ENCODE measurements at regions not wholly inside any gene's neighbourhood (a gene's known extent, or its start where the extent isn't known, plus 50 kb on each side); places are given as distances from the start of the nearest gene placed in this dataset.
"Not testable (repeated sequence)": the region's sequence is repeated elsewhere in the genome, so short reads cannot be mapped to it uniquely, and the experiment has no call there.

DNA sequence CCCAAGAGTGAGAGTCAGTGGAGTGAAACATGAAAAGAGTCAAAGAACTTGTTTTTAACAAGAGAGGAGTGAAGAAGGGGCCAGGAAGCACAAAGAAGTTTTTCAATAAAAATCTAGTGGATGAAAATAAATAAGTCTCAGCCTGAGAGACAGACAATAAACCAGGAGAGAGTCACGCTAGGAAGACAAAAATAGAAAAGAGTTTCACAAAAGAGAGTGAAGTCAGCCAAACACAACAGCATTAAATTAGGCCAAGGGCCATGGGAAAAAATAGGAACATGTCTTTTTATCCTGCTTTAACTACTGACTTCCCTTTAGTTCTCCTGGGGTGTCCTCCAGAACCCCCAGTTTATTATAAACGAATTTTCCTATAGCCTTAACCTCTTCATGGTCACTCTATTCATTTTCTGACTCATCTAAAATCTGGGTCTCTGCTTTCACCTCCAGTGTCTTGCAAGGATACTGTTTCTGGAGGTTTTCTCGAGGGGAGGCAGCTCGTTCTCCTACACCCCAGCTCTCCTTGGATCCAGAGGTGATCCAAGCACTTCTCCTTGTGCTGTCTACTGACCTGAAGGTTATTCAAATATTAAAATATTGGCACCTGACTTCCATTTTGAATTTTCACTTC, 571.5 kb upstream of the PPP2R3A start:
- DNase-seq (ENCODE audit: low spot score) = no peak

GRCh38 chr3:135412475-135412874, 553.1 kb upstream of the PPP2R3A start:
- DNase-seq (ENCODE audit: low spot score) = no peak

- DNase-seq (ENCODE audit: low spot score) = no peak
Measured at GRCh38 chr3:135416182-135416581, 549.3 kb upstream of the PPP2R3A start.

DNA sequence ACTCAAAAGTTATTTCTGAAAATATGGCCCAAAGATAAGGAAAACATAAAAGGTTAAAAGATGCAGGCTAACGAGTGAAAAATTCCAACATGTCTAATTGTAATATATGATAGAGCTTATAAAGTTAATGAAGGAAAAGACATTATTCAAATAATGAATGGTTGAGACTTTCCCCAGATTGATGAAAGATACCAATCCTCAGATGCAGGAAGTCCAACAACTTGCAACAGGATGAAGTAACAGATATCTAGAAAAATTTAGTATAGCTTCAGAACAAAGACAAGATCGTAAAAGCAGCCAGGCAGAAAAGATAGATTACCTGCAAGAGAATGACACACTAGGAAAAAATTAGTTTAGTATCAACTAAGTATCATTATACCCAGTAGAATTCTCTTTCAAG, 546.4 kb upstream of the PPP2R3A start:
- DNase-seq (ENCODE audit: low spot score) = no peak

DNA sequence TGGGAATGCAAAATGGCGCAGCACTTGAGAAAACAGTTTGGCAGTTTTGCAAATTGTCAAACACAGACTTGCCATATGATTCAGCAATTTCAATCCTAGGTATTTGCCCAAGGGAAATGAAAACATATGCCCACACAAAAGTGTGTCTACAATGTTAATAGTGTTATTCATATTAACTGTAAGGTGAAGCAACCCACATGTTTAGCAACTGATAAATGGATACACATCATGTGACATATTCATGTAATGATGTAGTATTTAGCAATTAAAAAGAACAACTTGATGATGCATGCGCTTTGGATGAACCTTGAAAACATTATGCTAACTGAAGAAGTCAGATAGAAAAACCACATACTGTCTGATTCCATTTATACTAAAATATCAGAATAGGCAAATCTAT, 539.0 kb upstream of the PPP2R3A start:
- DNase-seq (ENCODE audit: low spot score) = no peak

GRCh38 chr3:135432402-135432801, 533.1 kb upstream of the PPP2R3A start:
- no peak for DNase-seq (ENCODE audit: low spot score)

DNA sequence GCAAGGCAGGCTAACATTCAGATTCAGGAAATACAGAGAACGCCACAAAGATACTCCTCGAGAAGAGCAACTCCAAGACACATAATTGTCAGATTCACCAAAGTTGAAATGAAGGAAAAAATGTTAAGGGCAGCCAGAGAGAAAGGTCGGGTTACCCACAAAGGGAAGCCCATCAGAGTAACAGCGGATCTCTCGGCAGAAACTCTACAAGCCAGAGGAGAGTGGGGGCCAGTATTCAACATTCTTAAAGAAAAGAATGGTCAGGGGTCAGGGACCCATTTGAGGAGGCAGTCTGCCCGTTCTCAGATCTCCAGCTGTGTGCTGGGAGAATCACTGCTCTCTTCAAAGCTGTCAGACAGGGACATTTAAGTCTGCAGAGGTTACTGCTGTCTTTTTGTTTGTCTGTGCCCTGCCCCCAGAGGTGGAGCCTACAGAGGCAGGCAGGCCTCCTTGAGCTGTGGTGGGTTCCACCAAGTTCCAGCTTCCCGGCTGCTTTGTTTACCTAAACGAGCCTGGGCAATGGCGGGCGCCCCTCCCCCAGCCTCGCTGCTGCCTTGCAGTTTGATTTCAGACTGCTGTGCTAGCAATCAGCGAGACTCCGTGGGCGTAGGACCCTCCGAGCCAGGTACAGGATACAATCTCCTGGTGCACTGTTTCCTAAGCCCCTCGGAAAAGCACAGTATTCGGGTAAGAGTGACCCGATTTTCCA, 526.5 kb upstream of the PPP2R3A start:
- DNase-seq (ENCODE audit: low spot score) = not testable (repeated sequence)

DNA sequence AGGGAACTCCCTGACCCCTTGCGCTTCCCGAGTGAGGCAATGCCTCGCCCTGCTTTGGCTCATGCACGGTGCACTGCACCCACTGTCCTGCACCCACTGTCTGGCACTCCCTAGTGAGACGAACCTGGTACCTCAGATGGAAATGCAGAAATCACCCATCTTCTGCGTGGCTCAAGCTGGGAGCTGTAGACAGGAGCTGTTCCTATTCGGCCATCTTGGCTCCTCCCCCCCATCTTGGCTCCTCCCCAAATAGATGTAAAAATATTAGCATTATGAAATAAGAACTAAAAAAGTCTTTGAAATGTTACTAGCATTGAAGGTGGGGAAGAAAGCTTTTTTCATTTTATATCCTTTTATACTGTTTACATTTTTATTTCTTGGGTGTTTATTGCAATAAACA, 525.9 kb upstream of the PPP2R3A start:
- not testable (repeated sequence) for DNase-seq (ENCODE audit: low spot score)

DNA sequence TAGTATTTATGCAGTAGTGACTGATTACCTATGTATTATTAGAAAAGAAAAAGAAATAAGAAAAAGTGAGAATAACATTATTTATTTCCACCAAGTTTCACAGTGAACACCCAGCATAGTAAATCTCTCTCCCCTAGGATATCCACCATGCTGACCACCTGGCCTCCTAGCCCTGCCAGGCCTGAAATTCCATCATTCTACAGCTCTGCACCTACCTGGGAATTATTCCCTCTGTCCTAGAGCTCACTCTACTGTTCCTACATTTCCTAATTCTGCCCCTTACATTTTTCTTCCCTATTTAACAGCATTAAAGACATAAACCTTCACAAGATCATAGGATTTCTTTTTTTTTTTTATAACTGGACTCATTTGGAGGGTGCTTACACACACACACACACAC, 525.3 kb upstream of the PPP2R3A start:
- no peak for DNase-seq (ENCODE audit: low spot score)

DNA sequence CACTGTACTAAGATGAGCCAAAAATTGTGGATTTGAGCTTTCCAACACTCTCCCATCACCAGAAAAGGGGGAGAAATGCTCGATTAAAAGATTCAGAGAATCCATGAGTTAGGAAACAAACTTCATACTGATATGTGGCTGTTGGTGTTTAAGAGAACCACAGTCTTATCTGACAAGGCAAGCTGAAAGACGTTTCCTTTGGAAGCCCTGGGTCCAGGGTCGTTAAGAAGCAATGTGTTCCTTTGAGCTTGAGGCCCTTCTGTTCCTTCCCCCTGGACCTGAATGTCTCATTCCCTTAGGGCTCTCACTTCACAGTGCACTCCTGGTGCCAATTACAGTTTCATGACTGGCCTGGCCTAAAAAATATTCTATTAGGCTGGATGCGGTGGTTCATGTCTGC, 524.8 kb upstream of the PPP2R3A start:
- DNase-seq (ENCODE audit: low spot score) = no peak

DNA sequence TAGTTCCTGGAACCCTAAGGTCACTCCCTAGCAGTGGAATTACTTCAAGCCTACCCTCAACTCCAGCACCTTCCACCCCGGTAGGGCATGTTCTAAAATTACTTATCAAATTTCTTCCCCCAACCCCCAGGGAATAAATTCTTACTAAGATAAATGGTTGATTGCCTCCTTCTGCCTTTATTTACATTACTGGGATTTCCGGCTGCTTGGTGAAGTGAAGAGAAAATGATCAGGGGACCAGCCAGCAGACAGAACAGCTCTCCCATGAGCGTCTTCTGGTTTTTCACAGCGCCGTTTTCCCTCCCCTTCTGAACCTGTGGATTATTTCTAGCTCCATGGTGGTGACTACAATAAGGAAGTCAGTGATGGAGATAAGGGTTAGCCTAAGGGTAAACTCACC, 521.5 kb upstream of the PPP2R3A start:
- DNase-seq (ENCODE audit: low spot score) = no peak

DNA sequence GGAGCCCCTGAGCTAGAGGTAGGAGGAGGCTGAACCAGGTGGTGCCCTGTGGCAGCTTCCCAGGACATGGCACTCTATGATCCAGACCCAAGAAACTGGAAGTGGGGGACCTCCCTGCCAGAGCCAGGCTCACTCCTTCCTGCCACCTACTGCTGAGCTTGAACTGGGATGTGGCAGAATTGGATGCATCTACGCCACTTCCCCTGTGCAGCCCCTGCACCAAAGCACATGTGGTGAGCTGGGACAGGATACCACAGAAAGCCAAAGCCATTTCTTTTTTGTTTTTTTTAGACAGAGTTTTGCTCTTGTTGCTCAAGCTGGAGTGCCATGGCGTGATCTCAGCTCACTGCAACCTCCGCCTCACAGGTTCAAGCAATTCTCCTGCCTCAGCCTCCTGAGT, 518.0 kb upstream of the PPP2R3A start:
- DNase-seq (ENCODE audit: low spot score) = no peak

DNA sequence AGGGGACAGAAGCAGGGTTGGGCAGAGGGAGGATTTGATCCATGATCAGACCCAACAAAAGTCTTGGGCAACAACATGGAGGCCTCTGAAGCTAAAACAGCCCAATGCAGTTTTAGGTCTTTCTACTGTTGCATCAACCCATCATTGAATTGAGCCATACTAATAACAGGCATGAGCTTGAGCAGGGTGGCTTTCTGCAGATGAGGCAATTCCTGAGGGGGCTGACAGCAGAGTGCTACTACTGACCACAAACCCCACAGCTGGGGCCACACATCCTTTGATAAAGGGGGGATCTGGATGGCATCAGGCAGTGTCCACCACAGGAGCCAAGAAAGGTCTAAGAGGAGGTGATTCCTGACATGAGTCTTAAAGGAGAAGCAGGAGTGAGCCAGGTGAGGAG, 517.0 kb upstream of the PPP2R3A start:
- no peak for DNase-seq (ENCODE audit: low spot score)

DNA sequence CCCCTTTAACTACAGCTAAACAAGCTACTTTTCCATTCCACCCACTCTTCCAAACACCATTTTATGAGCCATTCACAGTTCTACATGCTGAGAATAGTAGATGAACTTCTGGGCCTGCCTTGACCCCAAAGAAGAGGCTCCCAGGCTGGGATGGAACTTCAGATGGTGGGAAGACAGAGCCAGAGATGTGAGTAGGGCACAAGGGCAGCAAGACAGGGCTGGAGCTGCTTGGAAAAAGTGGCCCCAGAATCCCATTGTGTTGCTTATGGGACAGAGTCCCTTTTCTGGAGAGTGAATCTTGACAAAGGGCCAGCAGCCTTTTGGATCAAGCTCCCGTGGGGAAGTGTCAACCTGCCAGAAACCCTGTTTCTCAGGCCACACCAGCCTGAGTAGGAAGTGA, 516.5 kb upstream of the PPP2R3A start:
- no peak for DNase-seq (ENCODE audit: low spot score)

DNA sequence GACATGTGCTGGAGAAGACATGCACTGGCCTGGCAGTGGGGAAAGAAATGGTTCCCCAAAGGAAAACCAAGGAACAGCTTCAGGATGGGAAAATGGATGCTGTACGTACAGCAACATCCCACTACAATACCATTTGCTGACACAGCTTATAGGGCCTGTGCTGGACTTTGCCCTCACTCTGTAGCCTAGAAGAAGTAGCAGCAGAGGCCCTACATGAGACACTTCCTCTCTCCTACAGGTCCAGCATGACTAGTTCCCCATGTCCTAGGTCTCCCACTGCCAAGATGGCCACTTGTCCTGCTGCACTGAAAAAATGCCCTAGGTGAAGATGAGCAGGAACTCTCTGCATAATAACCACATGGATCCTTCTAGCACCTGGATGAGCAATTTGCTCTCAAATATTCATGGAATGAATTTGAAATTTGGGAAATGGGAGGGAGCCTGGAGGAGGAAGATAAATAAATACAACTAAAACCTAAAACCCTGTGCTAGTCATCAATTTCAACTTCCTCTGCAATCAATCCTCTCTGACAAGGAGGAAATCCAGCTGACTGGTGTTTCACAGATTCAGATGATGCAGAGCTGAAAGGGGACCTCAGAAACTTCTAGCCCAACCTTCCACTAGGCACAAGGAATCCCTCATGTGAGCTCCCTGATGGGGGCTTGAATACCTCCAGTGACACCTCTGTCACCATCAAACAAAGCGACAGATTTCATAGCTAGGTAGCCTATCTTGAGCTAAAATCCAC, 514.3 kb upstream of the PPP2R3A start:
- DNase-seq (ENCODE audit: low spot score) = no peak

GRCh38 chr3:135452881-135453280, 512.6 kb upstream of the PPP2R3A start:
- DNase-seq (ENCODE audit: low spot score) = no peak

GRCh38 chr3:135453326-135453725, 512.2 kb upstream of the PPP2R3A start:
- DNase-seq (ENCODE audit: low spot score) = no peak

DNA sequence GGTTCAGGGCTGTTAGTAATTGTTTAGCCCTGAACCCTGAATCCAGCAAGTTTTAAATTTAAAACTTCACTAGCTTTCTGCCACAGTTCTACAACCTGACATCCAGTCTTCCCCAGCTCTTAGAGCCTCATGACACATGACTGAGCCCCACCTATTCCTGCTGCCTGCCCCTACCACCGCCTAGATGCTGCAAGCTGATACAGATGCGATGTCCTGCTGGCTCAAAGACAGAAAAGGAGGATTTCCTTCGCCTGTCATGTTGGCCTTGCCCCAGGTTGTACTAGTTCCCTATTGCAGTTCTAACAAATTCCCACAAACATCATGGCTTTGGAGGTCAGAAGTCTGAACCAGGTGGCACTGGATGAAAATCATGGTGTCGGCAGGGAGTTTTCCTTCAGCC, 510.6 kb upstream of the PPP2R3A start:
- no peak for DNase-seq (ENCODE audit: low spot score)

- no peak for DNase-seq (ENCODE audit: low spot score)
Measured at GRCh38 chr3:135456108-135456790, 509.3 kb upstream of the PPP2R3A start.

- DNase-seq (ENCODE audit: low spot score) = no peak
Measured at GRCh38 chr3:135458541-135459322, 506.8 kb upstream of the PPP2R3A start.

GRCh38 chr3:135460273-135460672, 505.3 kb upstream of the PPP2R3A start:
- no peak for DNase-seq (ENCODE audit: low spot score)

GRCh38 chr3:135471911-135472310, 493.6 kb upstream of the PPP2R3A start:
- DNase-seq (ENCODE audit: low spot score) = no peak

All from CD4-positive, alpha-beta T cell treated with Interleukin-2 at 100 ng/mL for 4 hours (primary cell).